ENCODE measurements at regions not wholly inside any gene's neighbourhood (a gene's known extent, or its start where the extent isn't known, plus 50 kb on each side); places are given as distances from the start of the nearest gene placed in this dataset.

DNA sequence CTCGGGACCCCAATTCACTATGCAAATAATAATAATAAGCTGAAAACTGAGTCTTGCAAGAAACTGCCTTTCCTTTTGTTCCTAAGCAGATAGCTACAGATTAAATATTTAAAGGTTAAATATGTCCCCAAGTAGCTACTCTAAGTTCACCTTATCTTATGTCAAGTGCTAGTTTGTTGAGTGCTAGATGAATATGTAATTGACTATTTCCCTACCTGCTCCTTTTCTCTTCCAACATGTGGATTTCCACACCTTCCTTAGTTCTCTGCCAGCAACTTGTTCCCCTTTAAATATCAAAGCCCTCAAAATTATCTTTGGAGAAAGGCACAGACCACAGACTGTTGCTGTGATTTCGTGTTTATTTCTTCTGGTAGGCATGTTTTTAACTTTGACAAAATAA, 709.2 kb upstream of the SLITRK1 start:
- TF ChIP-seq, protein P1, sequence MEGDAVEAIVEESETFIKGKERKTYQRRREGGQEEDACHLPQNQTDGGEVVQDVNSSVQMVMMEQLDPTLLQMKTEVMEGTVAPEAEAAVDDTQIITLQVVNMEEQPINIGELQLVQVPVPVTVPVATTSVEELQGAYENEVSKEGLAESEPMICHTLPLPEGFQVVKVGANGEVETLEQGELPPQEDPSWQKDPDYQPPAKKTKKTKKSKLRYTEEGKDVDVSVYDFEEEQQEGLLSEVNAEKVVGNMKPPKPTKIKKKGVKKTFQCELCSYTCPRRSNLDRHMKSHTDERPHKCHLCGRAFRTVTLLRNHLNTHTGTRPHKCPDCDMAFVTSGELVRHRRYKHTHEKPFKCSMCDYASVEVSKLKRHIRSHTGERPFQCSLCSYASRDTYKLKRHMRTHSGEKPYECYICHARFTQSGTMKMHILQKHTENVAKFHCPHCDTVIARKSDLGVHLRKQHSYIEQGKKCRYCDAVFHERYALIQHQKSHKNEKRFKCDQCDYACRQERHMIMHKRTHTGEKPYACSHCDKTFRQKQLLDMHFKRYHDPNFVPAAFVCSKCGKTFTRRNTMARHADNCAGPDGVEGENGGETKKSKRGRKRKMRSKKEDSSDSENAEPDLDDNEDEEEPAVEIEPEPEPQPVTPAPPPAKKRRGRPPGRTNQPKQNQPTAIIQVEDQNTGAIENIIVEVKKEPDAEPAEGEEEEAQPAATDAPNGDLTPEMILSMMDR (IDR thresholded peaks at IDR 0.05) = no peak
- no peak for TF ChIP-seq POLR2A (IDR thresholded peaks at IDR 0.05)
